GM12875 (cell line): ENCODE measurements at regions not wholly inside any gene's neighbourhood (a gene's known extent, or its start where the extent isn't known, plus 50 kb on each side); places are given as distances from the start of the nearest gene placed in this dataset.

ENCODE experiments used
- H3K4me3 ChIP-seq: one replicate; pipeline ENCODE4 v1.5.1; 2011; ENCODE audit warnings: low read depth, low read length, control low read depth
- TF ChIP-seq, protein P1 (sequence below): IDR thresholded peaks from 2 replicates; pipeline ENCODE4 v1.5.1; 2011; ENCODE audit warnings: low read depth, mild to moderate bottlenecking, control low read depth, inconsistent platforms, low read length, moderate library complexity, borderline replicate concordance; ENCODE audit not compliant: insufficient read depth

DNA sequence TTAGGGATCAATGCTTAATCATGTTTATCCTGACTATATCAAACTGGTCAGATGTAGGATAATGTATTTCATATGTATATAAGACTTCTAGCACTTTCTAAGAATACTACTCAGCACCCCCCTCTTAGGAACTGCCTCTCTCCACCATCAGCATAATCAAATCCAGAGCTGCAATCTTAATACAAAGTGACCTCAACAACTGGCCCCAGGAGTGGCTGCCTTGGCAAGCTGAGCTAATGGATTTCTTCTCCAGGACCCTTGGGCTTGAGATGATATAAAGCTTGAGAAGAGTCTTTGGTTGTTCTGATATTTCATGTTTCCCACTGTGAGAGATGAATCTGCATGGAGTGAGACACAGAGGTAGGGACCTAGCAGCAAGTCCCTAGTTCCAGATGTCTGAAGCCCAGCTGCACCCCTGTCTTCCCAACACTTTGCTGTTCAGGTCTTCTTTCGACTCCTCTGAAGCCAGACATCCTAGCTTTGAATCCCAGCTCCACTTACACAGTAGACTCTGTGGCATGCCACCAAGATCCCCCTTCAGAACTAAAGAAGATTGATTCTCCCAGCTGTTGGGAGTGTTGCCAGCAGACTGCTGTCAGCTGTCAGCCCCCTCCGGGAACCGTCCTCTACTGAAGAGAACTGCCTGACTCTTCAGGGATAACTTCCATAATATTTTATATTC lies 309.3 kb upstream of the UBE2E2 start:
- H3K4me3 ChIP-seq = no peak overlapping the region
- TF ChIP-seq, protein P1, sequence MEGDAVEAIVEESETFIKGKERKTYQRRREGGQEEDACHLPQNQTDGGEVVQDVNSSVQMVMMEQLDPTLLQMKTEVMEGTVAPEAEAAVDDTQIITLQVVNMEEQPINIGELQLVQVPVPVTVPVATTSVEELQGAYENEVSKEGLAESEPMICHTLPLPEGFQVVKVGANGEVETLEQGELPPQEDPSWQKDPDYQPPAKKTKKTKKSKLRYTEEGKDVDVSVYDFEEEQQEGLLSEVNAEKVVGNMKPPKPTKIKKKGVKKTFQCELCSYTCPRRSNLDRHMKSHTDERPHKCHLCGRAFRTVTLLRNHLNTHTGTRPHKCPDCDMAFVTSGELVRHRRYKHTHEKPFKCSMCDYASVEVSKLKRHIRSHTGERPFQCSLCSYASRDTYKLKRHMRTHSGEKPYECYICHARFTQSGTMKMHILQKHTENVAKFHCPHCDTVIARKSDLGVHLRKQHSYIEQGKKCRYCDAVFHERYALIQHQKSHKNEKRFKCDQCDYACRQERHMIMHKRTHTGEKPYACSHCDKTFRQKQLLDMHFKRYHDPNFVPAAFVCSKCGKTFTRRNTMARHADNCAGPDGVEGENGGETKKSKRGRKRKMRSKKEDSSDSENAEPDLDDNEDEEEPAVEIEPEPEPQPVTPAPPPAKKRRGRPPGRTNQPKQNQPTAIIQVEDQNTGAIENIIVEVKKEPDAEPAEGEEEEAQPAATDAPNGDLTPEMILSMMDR = no peak

DNA sequence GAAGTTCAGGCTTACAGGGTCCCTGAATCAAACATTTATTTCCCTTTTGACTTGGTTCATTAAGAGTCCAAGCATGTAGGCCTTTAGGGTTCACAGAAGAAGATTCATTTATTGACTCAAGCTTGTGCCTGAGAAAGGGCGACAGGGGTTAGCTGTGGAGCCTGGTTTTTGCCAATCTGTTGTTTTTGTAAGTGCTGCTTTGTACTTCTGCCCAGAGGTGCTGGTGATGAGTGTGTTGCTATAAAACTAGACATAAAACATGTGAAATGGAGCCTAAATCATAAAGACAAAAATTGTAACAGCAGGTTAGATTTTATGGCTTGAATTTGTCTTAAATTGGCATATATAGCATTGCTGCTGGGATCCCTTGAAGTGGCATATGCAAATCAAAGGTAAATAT lies 308.3 kb upstream of the UBE2E2 start:
- TF ChIP-seq, protein P1 = no peak

DNA sequence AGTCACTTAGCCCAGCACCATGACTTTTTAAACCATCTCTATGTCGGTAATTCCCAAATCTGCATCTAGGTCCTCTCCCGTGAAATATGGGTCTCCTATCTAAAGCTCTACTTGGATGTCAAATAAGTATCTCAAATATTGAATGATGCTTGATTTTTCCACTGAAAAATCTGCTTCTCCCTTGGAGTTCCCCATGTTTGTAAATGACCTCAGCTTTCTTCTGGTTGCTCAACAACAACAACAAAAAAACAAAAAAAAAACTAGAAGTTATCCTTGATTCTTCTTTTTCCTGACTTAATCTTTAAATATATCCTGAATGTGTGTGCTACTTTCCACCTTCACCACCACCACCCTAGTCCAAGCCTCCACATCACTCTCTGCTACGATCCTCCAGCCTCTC lies 307.5 kb upstream of the UBE2E2 start:
- no peak overlapping the region for H3K4me3 ChIP-seq
- TF ChIP-seq, protein P1 = no peak

More for the DNA sequence above, 308.3 kb upstream of the UBE2E2 start:
- no peak overlapping the region for H3K4me3 ChIP-seq

DNA sequence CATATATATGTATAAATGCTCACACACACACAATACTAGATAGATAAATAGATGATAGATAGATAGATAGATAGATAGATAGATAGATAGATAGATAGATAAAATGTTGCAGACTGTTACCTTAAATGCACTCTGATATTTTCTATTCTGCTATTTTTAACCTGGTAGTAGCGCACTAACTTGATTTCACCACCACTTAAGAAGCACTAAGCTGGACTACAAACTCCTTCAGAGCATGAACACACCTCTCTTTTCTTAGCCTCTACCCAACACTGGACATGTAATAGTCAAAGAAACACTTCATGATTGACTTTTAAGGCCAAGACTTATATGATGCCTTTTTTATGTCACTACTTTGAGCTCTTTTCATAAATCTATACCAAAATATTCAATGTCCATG lies 304.6 kb upstream of the UBE2E2 start:
- no peak overlapping the region for H3K4me3 ChIP-seq
- TF ChIP-seq, protein P1 = no peak

DNA sequence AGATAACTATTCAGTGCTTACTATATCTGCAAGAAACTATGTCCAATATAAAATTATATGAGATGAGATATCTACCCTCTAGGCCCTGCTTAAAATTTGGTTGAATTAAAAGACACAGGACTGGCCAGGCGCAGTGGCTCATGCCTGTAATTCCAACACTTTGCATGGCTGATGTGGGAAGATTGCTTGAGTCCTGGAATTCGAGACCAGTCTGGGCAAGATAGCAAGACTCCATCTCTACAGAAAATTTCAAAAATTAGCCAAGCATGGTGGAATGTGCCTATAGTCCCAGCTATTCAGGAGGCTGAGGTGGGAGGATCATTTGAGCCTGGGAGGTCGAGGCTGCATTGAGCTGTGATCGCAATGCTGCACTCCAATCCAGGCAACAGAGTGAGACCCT lies 303.7 kb upstream of the UBE2E2 start:
- H3K4me3 ChIP-seq = no peak overlapping the region
- TF ChIP-seq, protein P1 = no peak

DNA sequence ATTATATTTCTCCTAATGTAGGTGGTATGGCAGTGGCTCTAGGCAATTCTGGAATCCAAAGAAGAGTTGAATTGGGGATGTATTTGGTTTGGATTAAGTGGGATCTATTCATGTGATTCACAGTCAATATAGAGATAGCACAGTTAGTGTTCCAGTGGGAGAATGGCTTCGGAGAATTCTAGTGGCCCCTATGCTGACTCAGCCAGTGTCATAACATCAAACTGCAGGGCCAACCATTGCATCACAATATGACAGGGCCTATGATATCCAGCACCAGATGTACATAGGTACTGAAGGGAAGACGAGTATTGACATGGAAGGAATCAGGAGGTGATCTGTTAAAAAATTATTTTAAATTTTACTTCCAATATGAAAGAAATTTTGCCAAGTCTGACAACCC lies 302.8 kb upstream of the UBE2E2 start:
- no peak overlapping the region for H3K4me3 ChIP-seq
- TF ChIP-seq, protein P1 = no peak

DNA sequence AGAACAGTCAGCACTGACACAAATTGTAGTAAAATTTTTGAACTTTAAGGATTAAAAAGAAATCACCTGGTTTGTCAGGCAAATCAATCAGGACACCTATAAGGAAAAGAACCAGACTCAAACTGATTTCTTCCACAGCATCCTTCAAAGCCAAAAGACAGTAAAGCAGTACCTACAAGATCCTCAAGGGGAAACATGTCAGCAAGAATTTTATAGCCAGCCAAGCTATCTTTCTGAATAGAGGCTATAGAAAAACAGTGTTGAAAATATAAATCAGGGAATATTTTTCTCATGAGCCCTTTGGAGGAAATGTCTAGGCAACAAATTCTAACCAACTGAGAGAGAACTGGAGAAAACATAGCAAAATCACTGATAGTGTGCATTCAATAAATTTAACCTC lies 301.4 kb upstream of the UBE2E2 start:
- TF ChIP-seq, protein P1 = no peak
- no peak overlapping the region for H3K4me3 ChIP-seq
